OCI-LY3 (cell line): ENCODE measurements at regions not wholly inside any gene's neighbourhood (a gene's known extent, or its start where the extent isn't known, plus 50 kb on each side); places are given as distances from the start of the nearest gene placed in this dataset.
"Not testable (repeated sequence)": the region's sequence is repeated elsewhere in the genome, so short reads cannot be mapped to it uniquely, and the experiment has no call there.

ENCODE experiments used
- H2AFZ ChIP-seq: fragments of 200-600, 300-600 bp; shearing (Covaris generic); 2 replicates; pipeline ENCODE4 v1.6.0; 2014; ENCODE audit warnings: antibody characterized with exemption, low read depth, low read length
- H3K27ac ChIP-seq: fragments of 200-600, 300-600 bp; sonication (generic); 2 replicates; pipeline ENCODE4 v1.5.1; 2014; ENCODE audit warnings: mild to moderate bottlenecking, low read length, moderate library complexity, mixed read lengths
- H3K27me3 ChIP-seq: fragments of 200-600, 300-600 bp; sonication (generic); 2 replicates; pipeline ENCODE4 v1.6.1; 2014; ENCODE audit warnings: low read depth, low read length, mixed read lengths
- H3K36me3 ChIP-seq: fragments of 200-600, 300-600 bp; sonication (generic); replicated peaks from 2 replicates; pipeline ENCODE3; 2014; ENCODE audit warnings: low read depth, low read length, mixed read lengths
- H3K4me1 ChIP-seq: fragments of 300-600, 200-600 bp; sonication (generic); 2 replicates; pipeline ENCODE4 v1.6.1; 2014; ENCODE audit warnings: low read length, mixed read lengths
- H3K4me2 ChIP-seq: fragments of 200-600, 300-600 bp; sonication (generic); 2 replicates; pipeline ENCODE4 v1.6.1; 2014; ENCODE audit warnings: low read length, mixed read lengths
- H3K4me3 ChIP-seq: fragments of 300-600, 200-600 bp; sonication (generic); 2 replicates; pipeline ENCODE4 v1.5.1; 2014; ENCODE audit warnings: antibody characterized with exemption, mild to moderate bottlenecking, low read length, moderate library complexity
- H3K79me2 ChIP-seq: fragments of 300-600, 200-600 bp; shearing (Covaris generic); 2 replicates; pipeline ENCODE4 v1.6.1; 2014; ENCODE audit warnings: mild to moderate bottlenecking, low read length, mixed read lengths
- H3K9ac ChIP-seq: fragments of 300-600, 200-600 bp; shearing (Covaris generic); 2 replicates; pipeline ENCODE4 v1.6.0; 2014; ENCODE audit warnings: mild to moderate bottlenecking, low read length, moderate library complexity
- H3K9me3 ChIP-seq: fragments of 200-600, 300-600 bp; shearing (Covaris generic); 2 replicates; pipeline ENCODE4 v1.6.1; 2014; ENCODE audit warnings: low read length, mixed read lengths; ENCODE audit not compliant: insufficient read depth
- H4K20me1 ChIP-seq: fragments of 200-600, 300-600 bp; sonication (generic); 2 replicates; pipeline ENCODE4 v1.6.1; 2016; ENCODE audit warnings: low read length, mixed read lengths; ENCODE audit not compliant: insufficient read depth

- not testable (repeated sequence) for H4K20me1 ChIP-seq, H3K27ac ChIP-seq
These were observed 172.7 kb upstream of the PLGLB2 start for GRCh38 chr2:87575138-87575537.

DNA sequence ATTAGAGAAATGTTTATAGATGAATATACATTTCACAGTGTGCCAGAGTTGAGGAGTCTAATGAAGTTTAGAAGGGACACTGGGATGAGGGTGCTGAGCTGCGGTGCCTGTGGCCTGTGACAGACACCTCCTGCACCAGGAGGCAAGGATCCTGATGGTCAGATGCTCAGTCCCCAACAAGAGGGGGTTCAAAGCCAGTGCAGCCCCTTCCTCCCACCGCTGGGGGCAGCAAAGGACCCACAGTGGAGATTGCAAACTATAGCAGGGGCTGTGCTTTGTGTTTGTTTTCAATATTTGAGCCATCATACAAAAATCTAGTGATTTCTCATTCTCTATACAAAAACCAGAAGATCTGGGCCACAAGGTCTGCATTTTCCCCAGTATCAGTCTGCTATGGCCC lies 170.5 kb upstream of the PLGLB2 start:
- H3K9me3 ChIP-seq, H3K79me2 ChIP-seq, H3K36me3 ChIP-seq, H3K9ac ChIP-seq, H3K4me2 ChIP-seq, H3K27me3 ChIP-seq, H3K4me3 ChIP-seq, H2AFZ ChIP-seq, H3K4me1 ChIP-seq, H3K27ac ChIP-seq, H4K20me1 ChIP-seq: not testable (repeated sequence)

More at GRCh38 chr2:87575138-87575537, 172.7 kb upstream of the PLGLB2 start:
- H3K4me3 ChIP-seq, H3K9ac ChIP-seq, H3K79me2 ChIP-seq, H3K4me2 ChIP-seq, H3K9me3 ChIP-seq, H2AFZ ChIP-seq, H3K36me3 ChIP-seq, H3K27me3 ChIP-seq, H3K4me1 ChIP-seq: not testable (repeated sequence)

DNA sequence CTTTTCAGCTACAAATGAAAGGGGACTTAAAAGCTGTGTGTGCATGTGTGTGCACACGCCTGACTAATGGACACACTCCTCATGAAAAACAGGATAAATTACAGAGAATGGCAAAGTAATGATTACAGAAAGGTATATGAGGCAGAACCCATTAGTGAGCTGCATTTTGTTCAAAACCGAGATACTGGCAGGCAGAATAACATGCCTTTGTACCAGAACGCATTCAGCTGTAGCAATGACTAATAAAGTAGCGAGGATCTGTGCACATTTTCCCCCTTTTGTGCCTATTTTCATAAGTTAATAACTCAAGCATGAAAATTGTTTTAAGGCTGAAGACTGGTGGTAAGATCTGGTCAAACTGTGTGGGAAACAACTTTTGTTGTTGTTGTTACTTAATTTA lies 165.7 kb upstream of the PLGLB2 start:
- H3K9ac ChIP-seq, H3K79me2 ChIP-seq, H3K27me3 ChIP-seq, H3K4me1 ChIP-seq, H3K9me3 ChIP-seq, H3K36me3 ChIP-seq, H3K4me2 ChIP-seq, H2AFZ ChIP-seq, H4K20me1 ChIP-seq, H3K4me3 ChIP-seq, H3K27ac ChIP-seq: not testable (repeated sequence)

GRCh38 chr2:87582579-87582978 lies 165.3 kb upstream of the PLGLB2 start:
- H3K79me2 ChIP-seq, H3K4me1 ChIP-seq, H4K20me1 ChIP-seq, H2AFZ ChIP-seq, H3K4me3 ChIP-seq, H3K27me3 ChIP-seq, H3K36me3 ChIP-seq, H3K9me3 ChIP-seq, H3K9ac ChIP-seq: not testable (repeated sequence)
- Histone ChIP-seq H3K4me2 (peak overlapping the region; percentile 24; the same call in 1 of the 2 replicates), H3K27ac (peak overlapping the region; percentile 19; the same call in 1 of the 2 replicates)

- not testable (repeated sequence) for H3K9ac ChIP-seq, H3K27me3 ChIP-seq, H3K9me3 ChIP-seq, H3K27ac ChIP-seq, H3K4me1 ChIP-seq, H3K4me3 ChIP-seq, H3K4me2 ChIP-seq, H2AFZ ChIP-seq, H3K79me2 ChIP-seq, H3K36me3 ChIP-seq, H4K20me1 ChIP-seq
These were observed 164.5 kb upstream of the PLGLB2 start for GRCh38 chr2:87583370-87583769.

GRCh38 chr2:87583803-87584202 lies 164.1 kb upstream of the PLGLB2 start:
- H3K36me3 ChIP-seq, H3K27ac ChIP-seq, H3K4me2 ChIP-seq, H3K9ac ChIP-seq, H3K27me3 ChIP-seq, H4K20me1 ChIP-seq, H3K9me3 ChIP-seq, H3K4me3 ChIP-seq, H2AFZ ChIP-seq, H3K4me1 ChIP-seq, H3K79me2 ChIP-seq: not testable (repeated sequence)

DNA sequence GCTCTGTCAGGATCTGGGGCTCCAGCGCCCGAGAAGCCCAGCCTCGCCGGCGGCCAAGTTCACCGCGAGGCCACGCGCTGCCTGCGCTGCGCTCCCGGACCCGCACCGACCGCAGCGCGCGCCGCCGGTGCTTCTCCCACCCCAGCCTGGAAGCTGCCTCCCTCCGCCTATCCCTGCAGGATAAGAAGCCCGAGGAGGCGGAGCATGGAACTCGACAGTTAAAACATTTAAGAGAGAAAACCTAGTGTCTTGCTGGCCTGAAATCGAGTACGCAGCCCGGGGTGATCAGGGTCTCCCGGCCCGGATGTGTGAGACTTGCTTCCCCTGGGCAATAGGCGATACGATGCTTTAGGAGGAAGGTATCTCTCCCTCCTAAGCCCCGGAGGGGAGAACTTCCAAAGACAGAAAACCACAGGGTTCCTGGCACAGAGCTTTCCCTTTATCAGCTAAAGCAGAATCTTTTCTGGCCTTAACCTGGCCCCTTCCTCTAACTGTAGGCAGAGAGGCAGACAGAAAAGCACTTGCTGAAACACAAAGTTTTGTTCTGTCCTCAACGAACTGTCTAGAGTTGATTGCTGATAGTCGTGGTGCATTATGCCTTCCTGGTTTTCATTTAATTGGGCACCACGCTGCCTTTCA lies 163.5 kb upstream of the PLGLB2 start:
- H3K27me3 ChIP-seq, H3K9me3 ChIP-seq, H3K27ac ChIP-seq, H2AFZ ChIP-seq, H3K79me2 ChIP-seq, H3K4me2 ChIP-seq, H3K4me3 ChIP-seq, H3K9ac ChIP-seq, H3K4me1 ChIP-seq, H3K36me3 ChIP-seq, H4K20me1 ChIP-seq: not testable (repeated sequence)

DNA sequence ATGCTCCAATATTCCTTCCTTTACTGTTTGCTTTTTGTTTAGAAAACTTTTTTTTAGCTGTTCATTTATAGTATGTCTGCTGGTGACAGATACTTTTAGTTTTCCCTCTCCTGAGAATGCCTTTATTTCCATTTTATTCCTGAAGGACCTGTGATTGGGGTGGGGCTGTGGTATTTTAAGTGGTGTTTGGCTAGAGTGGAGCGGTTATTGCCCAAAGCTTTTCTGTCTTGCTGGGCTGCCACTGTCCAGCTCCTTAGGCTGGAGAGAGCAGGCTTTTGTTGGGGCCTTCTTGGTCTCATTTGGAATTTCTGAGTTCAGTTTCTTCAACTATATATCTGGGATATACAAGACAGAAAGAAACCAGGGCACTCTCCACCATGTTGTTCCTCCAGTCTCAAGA lies 160.0 kb upstream of the PLGLB2 start:
- not testable (repeated sequence) for H3K9ac ChIP-seq, H3K9me3 ChIP-seq, H3K4me2 ChIP-seq, H3K27ac ChIP-seq, H2AFZ ChIP-seq, H3K4me1 ChIP-seq, H3K4me3 ChIP-seq, H3K36me3 ChIP-seq, H3K79me2 ChIP-seq, H4K20me1 ChIP-seq, H3K27me3 ChIP-seq

- not testable (repeated sequence) for H3K4me2 ChIP-seq, H3K79me2 ChIP-seq, H4K20me1 ChIP-seq, H3K9ac ChIP-seq, H3K27ac ChIP-seq, H3K4me1 ChIP-seq, H3K4me3 ChIP-seq, H3K27me3 ChIP-seq, H2AFZ ChIP-seq, H3K36me3 ChIP-seq, H3K9me3 ChIP-seq
These were observed 154.9 kb upstream of the PLGLB2 start for GRCh38 chr2:87592974-87593373.
